ENCODE measurements at regions not wholly inside any gene's neighbourhood (a gene's known extent, or its start where the extent isn't known, plus 50 kb on each side); places are given as distances from the start of the nearest gene placed in this dataset.

DNA sequence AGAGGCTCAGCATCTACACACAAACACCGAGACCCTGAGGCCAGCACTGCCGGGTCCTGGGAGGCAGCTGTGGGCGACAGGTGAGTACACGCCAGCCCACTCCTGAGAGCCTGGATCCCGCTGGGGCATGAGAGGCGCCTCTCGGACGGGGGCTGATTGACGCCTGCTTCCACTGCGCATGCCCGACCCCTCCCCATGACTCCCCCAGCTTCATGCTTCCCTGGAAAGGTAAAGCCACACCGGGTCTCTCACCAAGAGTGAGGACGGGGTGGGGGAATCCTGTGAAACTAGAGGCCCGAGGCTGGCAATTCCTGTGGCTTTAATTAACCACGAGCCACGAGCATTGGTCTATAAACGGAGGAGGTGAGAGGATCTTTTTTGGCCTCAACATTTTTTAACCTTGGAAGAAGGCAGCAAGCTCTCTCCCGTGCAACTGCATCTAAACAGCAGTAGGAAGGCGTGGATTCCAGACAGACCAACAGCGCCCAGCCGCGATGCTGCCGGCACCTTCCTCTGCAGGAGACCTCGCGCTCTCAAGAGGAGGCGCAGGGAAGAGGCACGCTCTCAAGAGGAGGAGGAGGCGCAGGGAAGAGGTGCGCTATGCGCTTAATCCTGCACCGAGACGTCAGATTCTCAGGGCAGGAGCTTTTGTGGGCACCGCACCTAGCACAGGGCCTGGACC is 71.8 kb upstream of the METRNL start:
- TF ChIP-seq, protein P1, sequence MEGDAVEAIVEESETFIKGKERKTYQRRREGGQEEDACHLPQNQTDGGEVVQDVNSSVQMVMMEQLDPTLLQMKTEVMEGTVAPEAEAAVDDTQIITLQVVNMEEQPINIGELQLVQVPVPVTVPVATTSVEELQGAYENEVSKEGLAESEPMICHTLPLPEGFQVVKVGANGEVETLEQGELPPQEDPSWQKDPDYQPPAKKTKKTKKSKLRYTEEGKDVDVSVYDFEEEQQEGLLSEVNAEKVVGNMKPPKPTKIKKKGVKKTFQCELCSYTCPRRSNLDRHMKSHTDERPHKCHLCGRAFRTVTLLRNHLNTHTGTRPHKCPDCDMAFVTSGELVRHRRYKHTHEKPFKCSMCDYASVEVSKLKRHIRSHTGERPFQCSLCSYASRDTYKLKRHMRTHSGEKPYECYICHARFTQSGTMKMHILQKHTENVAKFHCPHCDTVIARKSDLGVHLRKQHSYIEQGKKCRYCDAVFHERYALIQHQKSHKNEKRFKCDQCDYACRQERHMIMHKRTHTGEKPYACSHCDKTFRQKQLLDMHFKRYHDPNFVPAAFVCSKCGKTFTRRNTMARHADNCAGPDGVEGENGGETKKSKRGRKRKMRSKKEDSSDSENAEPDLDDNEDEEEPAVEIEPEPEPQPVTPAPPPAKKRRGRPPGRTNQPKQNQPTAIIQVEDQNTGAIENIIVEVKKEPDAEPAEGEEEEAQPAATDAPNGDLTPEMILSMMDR (conservative IDR thresholded peaks at IDR 0.05; ENCODE audit: low read depth, low read length): no peak
- no peak for TF ChIP-seq EZH2 (IDR thresholded peaks at IDR 0.05; ENCODE audit: borderline replicate concordance, low read depth, low read length, poor library complexity, severe bottlenecking)

Data from A673 (cell line).